GM12878 (cell line): ENCODE measurements at regions not wholly inside any gene's neighbourhood (a gene's known extent, or its start where the extent isn't known, plus 50 kb on each side); places are given as distances from the start of the nearest gene placed in this dataset.

Source experiments
- CBFB ChIP-seq: IDR thresholded peaks from 2 replicates; pipeline ENCODE4 v1.6.1; 2016; ENCODE audit warnings: antibody characterized with exemption, low read depth
- CTCF ChIP-seq, 3 experiments: IDR thresholded peaks in 2 of 3; conservative IDR thresholded peaks in 1 of 3; 2 replicates each; pipeline ENCODE4 v1.5.1; 2011; ENCODE audit warnings: low read depth in 3 of 3, low read length in 3 of 3, mild to moderate bottlenecking in 3 of 3, control low read depth in 2 of 3, moderate library complexity in 2 of 3, inconsistent platforms in 1 of 3, mixed read lengths in 1 of 3; ENCODE audit not compliant: control insufficient read depth in 2 of 3, insufficient read depth in 1 of 3; ENCODE audit errors: extremely low read depth in 1 of 3
- HDGF ChIP-seq: fragments of 450-650 bp; IDR thresholded peaks from 2 replicates; pipeline ENCODE4 v1.6.1; 2016; ENCODE audit warnings: antibody characterized with exemption
- POLR2AphosphoS5 ChIP-seq: IDR thresholded peaks from 2 replicates; pipeline ENCODE4 v1.6.1; 2011; ENCODE audit warnings: mild to moderate bottlenecking, low read length, inconsistent platforms
- REST ChIP-seq: IDR thresholded peaks from 2 replicates; pipeline ENCODE4 v1.6.1; 2012; ENCODE audit warnings: mild to moderate bottlenecking, low read depth, low read length

- TF ChIP-seq CBFB (no peak), POLR2AphosphoS5 (no peak), REST (no peak), CTCF (IDR thresholded peaks at IDR 0.05 in 2 of 3, conservative IDR thresholded peaks at IDR 0.05 in 1 of 3; ENCODE audit: control insufficient read depth in 2 of 3, extremely low read depth in 1 of 3, insufficient read depth in 1 of 3, low read depth in 3 of 3, low read length in 3 of 3) (no peak), HDGF (no peak)
Measured at GRCh38 chr6:159473475-159474263, 219.4 kb downstream of the SOD2 start.
